ENCODE measurements at regions not wholly inside any gene's neighbourhood (a gene's known extent, or its start where the extent isn't known, plus 50 kb on each side); places are given as distances from the start of the nearest gene placed in this dataset.

DNA sequence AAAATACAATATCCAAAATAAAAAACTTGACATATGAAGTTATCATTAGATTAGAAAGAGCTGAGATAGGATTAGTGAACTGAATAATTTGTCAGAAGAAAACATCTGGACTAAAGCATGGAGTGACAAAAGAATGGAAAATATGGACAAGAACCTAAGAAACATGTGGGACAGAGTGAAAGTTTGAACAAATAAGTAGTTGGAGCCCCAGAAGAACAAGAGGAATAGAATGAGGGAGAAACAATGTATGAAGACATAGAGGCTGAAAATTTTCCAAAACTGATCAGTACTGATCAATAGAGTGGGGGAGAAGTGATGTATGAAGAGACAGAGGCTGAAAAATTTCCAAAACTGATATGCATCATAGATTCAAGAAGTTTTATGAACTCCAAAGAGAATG, 170.6 kb upstream of the CRY1 start:
- ChIA-PET CTCF (no interaction called here), POLR2A (no interaction called here)
- peak; percentile 75 for TF ChIP-seq SETDB1 (IDR thresholded peaks at IDR 0.05; ENCODE audit: insufficient read length, low read length)
- peak; percentile 75 for TF ChIP-seq TRIM28 (IDR thresholded peaks at IDR 0.05; ENCODE audit: borderline replicate concordance, low read length)
- no peak for TF ChIP-seq ZNF132 (tag by site-specific recombination; IDR thresholded peaks at IDR 0.05; ENCODE audit: borderline replicate concordance)
- TF ChIP-seq, protein P1, sequence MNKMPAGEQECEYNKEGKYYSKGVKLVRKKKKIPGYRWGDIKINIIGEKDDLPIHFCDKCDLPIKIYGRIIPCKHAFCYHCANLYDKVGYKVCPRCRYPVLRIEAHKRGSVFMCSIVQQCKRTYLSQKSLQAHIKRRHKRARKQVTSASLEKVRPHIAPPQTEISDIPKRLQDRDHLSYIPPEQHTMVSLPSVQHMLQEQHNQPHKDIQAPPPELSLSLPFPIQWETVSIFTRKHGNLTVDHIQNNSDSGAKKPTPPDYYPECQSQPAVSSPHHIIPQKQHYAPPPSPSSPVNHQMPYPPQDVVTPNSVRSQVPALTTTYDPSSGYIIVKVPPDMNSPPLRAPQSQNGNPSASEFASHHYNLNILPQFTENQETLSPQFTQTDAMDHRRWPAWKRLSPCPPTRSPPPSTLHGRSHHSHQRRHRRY (tag by site-specific recombination; IDR thresholded peaks at IDR 0.05) = no peak
- no peak for TF ChIP-seq ZNF214 (tag by site-specific recombination; IDR thresholded peaks at IDR 0.05; ENCODE audit: borderline replicate concordance)
- no peak for TF ChIP-seq REPIN1 (tag by site-specific recombination; IDR thresholded peaks at IDR 0.05; ENCODE audit: low read depth)
- TF ChIP-seq, protein P2, sequence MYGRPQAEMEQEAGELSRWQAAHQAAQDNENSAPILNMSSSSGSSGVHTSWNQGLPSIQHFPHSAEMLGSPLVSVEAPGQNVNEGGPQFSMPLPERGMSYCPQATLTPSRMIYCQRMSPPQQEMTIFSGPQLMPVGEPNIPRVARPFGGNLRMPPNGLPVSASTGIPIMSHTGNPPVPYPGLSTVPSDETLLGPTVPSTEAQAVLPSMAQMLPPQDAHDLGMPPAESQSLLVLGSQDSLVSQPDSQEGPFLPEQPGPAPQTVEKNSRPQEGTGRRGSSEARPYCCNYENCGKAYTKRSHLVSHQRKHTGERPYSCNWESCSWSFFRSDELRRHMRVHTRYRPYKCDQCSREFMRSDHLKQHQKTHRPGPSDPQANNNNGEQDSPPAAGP (tag by site-specific recombination; IDR thresholded peaks at IDR 0.05) = no peak
- TF ChIP-seq, protein P3, sequence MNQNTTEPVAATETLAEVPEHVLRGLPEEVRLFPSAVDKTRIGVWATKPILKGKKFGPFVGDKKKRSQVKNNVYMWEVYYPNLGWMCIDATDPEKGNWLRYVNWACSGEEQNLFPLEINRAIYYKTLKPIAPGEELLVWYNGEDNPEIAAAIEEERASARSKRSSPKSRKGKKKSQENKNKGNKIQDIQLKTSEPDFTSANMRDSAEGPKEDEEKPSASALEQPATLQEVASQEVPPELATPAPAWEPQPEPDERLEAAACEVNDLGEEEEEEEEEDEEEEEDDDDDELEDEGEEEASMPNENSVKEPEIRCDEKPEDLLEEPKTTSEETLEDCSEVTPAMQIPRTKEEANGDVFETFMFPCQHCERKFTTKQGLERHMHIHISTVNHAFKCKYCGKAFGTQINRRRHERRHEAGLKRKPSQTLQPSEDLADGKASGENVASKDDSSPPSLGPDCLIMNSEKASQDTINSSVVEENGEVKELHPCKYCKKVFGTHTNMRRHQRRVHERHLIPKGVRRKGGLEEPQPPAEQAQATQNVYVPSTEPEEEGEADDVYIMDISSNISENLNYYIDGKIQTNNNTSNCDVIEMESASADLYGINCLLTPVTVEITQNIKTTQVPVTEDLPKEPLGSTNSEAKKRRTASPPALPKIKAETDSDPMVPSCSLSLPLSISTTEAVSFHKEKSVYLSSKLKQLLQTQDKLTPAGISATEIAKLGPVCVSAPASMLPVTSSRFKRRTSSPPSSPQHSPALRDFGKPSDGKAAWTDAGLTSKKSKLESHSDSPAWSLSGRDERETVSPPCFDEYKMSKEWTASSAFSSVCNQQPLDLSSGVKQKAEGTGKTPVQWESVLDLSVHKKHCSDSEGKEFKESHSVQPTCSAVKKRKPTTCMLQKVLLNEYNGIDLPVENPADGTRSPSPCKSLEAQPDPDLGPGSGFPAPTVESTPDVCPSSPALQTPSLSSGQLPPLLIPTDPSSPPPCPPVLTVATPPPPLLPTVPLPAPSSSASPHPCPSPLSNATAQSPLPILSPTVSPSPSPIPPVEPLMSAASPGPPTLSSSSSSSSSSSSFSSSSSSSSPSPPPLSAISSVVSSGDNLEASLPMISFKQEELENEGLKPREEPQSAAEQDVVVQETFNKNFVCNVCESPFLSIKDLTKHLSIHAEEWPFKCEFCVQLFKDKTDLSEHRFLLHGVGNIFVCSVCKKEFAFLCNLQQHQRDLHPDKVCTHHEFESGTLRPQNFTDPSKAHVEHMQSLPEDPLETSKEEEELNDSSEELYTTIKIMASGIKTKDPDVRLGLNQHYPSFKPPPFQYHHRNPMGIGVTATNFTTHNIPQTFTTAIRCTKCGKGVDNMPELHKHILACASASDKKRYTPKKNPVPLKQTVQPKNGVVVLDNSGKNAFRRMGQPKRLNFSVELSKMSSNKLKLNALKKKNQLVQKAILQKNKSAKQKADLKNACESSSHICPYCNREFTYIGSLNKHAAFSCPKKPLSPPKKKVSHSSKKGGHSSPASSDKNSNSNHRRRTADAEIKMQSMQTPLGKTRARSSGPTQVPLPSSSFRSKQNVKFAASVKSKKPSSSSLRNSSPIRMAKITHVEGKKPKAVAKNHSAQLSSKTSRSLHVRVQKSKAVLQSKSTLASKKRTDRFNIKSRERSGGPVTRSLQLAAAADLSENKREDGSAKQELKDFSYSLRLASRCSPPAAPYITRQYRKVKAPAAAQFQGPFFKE (tag by site-specific recombination; IDR thresholded peaks at IDR 0.05; ENCODE audit: borderline replicate concordance) = no peak
- TF ChIP-seq ZNF677 (tag by site-specific recombination; IDR thresholded peaks at IDR 0.05) = no peak
- TF ChIP-seq HOXA7 (CRISPR knock-in tag; IDR thresholded peaks at IDR 0.05; ENCODE audit: borderline replicate concordance) = no peak
- TF ChIP-seq, protein P4, sequence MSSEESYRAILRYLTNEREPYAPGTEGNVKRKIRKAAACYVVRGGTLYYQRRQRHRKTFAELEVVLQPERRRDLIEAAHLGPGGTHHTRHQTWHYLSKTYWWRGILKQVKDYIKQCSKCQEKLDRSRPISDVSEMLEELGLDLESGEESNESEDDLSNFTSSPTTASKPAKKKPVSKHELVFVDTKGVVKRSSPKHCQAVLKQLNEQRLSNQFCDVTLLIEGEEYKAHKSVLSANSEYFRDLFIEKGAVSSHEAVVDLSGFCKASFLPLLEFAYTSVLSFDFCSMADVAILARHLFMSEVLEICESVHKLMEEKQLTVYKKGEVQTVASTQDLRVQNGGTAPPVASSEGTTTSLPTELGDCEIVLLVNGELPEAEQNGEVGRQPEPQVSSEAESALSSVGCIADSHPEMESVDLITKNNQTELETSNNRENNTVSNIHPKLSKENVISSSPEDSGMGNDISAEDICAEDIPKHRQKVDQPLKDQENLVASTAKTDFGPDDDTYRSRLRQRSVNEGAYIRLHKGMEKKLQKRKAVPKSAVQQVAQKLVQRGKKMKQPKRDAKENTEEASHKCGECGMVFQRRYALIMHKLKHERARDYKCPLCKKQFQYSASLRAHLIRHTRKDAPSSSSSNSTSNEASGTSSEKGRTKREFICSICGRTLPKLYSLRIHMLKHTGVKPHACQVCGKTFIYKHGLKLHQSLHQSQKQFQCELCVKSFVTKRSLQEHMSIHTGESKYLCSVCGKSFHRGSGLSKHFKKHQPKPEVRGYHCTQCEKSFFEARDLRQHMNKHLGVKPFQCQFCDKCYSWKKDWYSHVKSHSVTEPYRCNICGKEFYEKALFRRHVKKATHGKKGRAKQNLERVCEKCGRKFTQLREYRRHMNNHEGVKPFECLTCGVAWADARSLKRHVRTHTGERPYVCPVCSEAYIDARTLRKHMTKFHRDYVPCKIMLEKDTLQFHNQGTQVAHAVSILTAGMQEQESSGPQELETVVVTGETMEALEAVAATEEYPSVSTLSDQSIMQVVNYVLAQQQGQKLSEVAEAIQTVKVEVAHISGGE (tag by site-specific recombination; conservative IDR thresholded peaks at IDR 0.05; ENCODE audit: low read depth) = no peak
- TF ChIP-seq ZNF571 (tag by site-specific recombination; IDR thresholded peaks at IDR 0.05) = no peak
- TF ChIP-seq TCF7L2 (IDR thresholded peaks at IDR 0.05; ENCODE audit: borderline replicate concordance, low read depth, low read length) = no peak
- TF ChIP-seq, protein P5, sequence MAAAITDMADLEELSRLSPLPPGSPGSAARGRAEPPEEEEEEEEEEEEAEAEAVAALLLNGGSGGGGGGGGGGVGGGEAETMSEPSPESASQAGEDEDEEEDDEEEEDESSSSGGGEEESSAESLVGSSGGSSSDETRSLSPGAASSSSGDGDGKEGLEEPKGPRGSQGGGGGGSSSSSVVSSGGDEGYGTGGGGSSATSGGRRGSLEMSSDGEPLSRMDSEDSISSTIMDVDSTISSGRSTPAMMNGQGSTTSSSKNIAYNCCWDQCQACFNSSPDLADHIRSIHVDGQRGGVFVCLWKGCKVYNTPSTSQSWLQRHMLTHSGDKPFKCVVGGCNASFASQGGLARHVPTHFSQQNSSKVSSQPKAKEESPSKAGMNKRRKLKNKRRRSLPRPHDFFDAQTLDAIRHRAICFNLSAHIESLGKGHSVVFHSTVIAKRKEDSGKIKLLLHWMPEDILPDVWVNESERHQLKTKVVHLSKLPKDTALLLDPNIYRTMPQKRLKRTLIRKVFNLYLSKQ (tag by site-specific recombination; IDR thresholded peaks at IDR 0.05; ENCODE audit: borderline replicate concordance) = no peak
- no peak for TF ChIP-seq ZSCAN23 (tag by site-specific recombination; IDR thresholded peaks at IDR 0.05)
- no peaks in the 10 kb centered on the region for H3K4me1 ChIP-seq (ENCODE audit: control insufficient read depth, insufficient read depth, low read length)
- no peaks in the 10 kb centered on the region for H3K36me3 ChIP-seq (ENCODE audit: control insufficient read depth in 2 of 2, insufficient read depth in 1 of 2, low read length in 2 of 2)
- no peak overlapping the region for H3K4me3 ChIP-seq (ENCODE audit: low read depth, low read length)
- no peak overlapping the region for H3K27ac ChIP-seq (ENCODE audit: extremely low read depth, low read depth, low read length)
- H3K9me3 ChIP-seq (ENCODE audit: control insufficient read depth, insufficient read depth, low read depth, low read length) = no peaks in the 10 kb centered on the region; the same call in 1 of the 2 replicates
